ENCODE measurements at regions not wholly inside any gene's neighbourhood (a gene's known extent, or its start where the extent isn't known, plus 50 kb on each side); places are given as distances from the start of the nearest gene placed in this dataset.

DNA sequence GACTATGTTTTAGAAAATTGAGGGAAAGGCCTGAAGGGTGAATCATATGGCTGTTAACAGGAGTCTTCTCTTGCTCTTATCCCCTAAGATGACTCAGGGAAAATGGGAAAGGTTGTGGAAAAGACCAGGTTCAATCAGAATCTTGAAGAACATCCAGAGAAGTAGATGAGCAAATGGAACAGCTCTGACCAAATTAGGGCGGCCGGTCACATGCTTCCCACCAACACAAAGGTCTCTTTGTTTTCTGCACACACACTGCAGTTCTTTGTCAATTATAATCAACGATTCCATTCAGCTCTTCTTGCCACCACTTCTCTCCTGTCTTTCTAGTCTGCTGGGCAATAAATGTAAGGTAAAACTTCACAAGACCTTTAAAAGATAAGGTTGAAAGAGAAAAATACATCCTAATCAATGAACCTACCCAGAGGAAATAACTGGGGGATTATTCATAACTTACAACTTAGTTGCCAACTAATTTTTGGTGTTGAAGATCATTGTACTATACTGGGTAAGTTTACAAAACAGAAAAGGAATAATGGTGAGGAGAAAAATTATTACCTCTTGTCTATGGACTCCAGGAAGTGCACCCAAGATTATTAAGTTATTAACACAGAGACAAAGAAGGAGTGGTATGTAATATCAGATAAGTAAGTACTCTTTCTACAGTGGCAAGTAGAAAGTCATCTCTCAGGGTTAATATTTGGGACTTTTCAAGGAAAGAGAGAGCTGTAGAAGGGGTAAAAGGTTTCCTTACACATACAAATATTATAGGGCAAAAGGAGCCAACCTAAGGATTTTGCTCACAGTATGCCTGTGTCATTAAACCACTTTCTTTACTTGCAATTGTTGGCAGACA, 441.9 kb upstream of the PIK3R1 start:
- 85% methylated on average over 3 of the region's 3 CpGs for WGBS
- Histone ChIP-seq H3K4me1 (ENCODE audit: control insufficient read depth in 4 of 4, insufficient read depth in 4 of 4, low read length in 3 of 4) (peaks cover 1 to 14% (median 9%) of the 10 kb centered on the region in 4 donors), H3K9ac (ENCODE audit: low read depth in 1 of 2, low read length in 2 of 2) (no peak overlapping the region), H3K9me3 (ENCODE audit: control insufficient read depth in 4 of 4, low read length in 3 of 4) (no peaks in the 10 kb centered on the region), H3K36me3 (ENCODE audit: control insufficient read depth in 4 of 4, insufficient read depth in 3 of 4, low read depth in 1 of 4, low read length in 3 of 4) (no peaks in the 10 kb centered on the region), H3K4me3 (ENCODE audit: low read depth in 1 of 3, low read length in 3 of 3) (no peak overlapping the region), H3K27me3 (ENCODE audit: control insufficient read depth in 4 of 4, insufficient read depth in 4 of 4, low read length in 3 of 4) (no peaks in the 10 kb centered on the region), H3K27ac (ENCODE audit: low read depth in 1 of 2, low read length in 2 of 2) (no peak overlapping the region)
- TF ChIP-seq, protein P1, sequence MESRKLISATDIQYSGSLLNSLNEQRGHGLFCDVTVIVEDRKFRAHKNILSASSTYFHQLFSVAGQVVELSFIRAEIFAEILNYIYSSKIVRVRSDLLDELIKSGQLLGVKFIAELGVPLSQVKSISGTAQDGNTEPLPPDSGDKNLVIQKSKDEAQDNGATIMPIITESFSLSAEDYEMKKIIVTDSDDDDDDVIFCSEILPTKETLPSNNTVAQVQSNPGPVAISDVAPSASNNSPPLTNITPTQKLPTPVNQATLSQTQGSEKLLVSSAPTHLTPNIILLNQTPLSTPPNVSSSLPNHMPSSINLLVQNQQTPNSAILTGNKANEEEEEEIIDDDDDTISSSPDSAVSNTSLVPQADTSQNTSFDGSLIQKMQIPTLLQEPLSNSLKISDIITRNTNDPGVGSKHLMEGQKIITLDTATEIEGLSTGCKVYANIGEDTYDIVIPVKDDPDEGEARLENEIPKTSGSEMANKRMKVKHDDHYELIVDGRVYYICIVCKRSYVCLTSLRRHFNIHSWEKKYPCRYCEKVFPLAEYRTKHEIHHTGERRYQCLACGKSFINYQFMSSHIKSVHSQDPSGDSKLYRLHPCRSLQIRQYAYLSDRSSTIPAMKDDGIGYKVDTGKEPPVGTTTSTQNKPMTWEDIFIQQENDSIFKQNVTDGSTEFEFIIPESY (IDR thresholded peaks at IDR 0.05) = no peak
- TF ChIP-seq FOXA2 (IDR thresholded peaks at IDR 0.05) (no peak), HNF4G (IDR thresholded peaks at IDR 0.05) (no peak), YY1 (IDR thresholded peaks at IDR 0.05) (no peak), FOXA1 (IDR thresholded peaks at IDR 0.05) (no peak), NR2F2 (IDR thresholded peaks at IDR 0.05) (no peak), RAD21 (IDR thresholded peaks at IDR 0.05) (no peak), RXRA (IDR thresholded peaks at IDR 0.05) (no peak), HNF4A (conservative IDR thresholded peaks at IDR 0.05) (no peak), SP1 (IDR thresholded peaks at IDR 0.05) (no peak), GABPA (IDR thresholded peaks at IDR 0.05 in 1 of 2, conservative IDR thresholded peaks at IDR 0.05 in 1 of 2) (no peak), TAF1 (conservative IDR thresholded peaks at IDR 0.05) (no peak), EGR1 (IDR thresholded peaks at IDR 0.05; ENCODE audit: low read depth in 2 of 2) (no peak), JUND (IDR thresholded peaks at IDR 0.05) (no peak)
- TF ChIP-seq, protein P2, sequence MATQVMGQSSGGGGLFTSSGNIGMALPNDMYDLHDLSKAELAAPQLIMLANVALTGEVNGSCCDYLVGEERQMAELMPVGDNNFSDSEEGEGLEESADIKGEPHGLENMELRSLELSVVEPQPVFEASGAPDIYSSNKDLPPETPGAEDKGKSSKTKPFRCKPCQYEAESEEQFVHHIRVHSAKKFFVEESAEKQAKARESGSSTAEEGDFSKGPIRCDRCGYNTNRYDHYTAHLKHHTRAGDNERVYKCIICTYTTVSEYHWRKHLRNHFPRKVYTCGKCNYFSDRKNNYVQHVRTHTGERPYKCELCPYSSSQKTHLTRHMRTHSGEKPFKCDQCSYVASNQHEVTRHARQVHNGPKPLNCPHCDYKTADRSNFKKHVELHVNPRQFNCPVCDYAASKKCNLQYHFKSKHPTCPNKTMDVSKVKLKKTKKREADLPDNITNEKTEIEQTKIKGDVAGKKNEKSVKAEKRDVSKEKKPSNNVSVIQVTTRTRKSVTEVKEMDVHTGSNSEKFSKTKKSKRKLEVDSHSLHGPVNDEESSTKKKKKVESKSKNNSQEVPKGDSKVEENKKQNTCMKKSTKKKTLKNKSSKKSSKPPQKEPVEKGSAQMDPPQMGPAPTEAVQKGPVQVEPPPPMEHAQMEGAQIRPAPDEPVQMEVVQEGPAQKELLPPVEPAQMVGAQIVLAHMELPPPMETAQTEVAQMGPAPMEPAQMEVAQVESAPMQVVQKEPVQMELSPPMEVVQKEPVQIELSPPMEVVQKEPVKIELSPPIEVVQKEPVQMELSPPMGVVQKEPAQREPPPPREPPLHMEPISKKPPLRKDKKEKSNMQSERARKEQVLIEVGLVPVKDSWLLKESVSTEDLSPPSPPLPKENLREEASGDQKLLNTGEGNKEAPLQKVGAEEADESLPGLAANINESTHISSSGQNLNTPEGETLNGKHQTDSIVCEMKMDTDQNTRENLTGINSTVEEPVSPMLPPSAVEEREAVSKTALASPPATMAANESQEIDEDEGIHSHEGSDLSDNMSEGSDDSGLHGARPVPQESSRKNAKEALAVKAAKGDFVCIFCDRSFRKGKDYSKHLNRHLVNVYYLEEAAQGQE (IDR thresholded peaks at IDR 0.05) = no peak
- TF ChIP-seq, protein P3, sequence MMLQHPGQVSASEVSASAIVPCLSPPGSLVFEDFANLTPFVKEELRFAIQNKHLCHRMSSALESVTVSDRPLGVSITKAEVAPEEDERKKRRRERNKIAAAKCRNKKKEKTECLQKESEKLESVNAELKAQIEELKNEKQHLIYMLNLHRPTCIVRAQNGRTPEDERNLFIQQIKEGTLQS (IDR thresholded peaks at IDR 0.05) = no peak
- TF ChIP-seq, protein P4, sequence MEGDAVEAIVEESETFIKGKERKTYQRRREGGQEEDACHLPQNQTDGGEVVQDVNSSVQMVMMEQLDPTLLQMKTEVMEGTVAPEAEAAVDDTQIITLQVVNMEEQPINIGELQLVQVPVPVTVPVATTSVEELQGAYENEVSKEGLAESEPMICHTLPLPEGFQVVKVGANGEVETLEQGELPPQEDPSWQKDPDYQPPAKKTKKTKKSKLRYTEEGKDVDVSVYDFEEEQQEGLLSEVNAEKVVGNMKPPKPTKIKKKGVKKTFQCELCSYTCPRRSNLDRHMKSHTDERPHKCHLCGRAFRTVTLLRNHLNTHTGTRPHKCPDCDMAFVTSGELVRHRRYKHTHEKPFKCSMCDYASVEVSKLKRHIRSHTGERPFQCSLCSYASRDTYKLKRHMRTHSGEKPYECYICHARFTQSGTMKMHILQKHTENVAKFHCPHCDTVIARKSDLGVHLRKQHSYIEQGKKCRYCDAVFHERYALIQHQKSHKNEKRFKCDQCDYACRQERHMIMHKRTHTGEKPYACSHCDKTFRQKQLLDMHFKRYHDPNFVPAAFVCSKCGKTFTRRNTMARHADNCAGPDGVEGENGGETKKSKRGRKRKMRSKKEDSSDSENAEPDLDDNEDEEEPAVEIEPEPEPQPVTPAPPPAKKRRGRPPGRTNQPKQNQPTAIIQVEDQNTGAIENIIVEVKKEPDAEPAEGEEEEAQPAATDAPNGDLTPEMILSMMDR (IDR thresholded peaks at IDR 0.05; ENCODE audit: low read depth, low read length, missing input control) = no peak
- TF ChIP-seq, protein P5, sequence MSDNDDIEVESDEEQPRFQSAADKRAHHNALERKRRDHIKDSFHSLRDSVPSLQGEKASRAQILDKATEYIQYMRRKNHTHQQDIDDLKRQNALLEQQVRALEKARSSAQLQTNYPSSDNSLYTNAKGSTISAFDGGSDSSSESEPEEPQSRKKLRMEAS (IDR thresholded peaks at IDR 0.05) = no peak
- no peak for DNase-seq (ENCODE audit: low spot score)

Measured in liver (tissue), 8 donors.